Astrocyte (in vitro differentiated cells and primary cell): ENCODE measurements at regions not wholly inside any gene's neighbourhood (a gene's known extent, or its start where the extent isn't known, plus 50 kb on each side); places are given as distances from the start of the nearest gene placed in this dataset.

Experiments used
- DNase-seq: peaks from one replicate; pipeline ENCODE4 v3.0.0-alpha.2; 2010; ENCODE audit warnings: low read depth
- FAIRE-seq: peaks from 2 replicates; lab custom pipeline; 2011; peaks lifted over from hg19 to GRCh38; lab: Jason Lieb, UNC
- H2AFZ ChIP-seq: 2 replicates; pipeline ENCODE4 v1.6.0; 2012; ENCODE audit warnings: low read depth, low read length, inconsistent platforms
- H3K27ac ChIP-seq: 2 replicates; pipeline ENCODE4 v1.5.1; 2011; ENCODE audit warnings: low read depth, low read length, inconsistent platforms
- H3K27me3 ChIP-seq: 2 replicates; pipeline ENCODE4 v1.6.0; 2011; ENCODE audit warnings: low read length, inconsistent platforms; ENCODE audit not compliant: insufficient read depth
- H3K36me3 ChIP-seq: 2 replicates; pipeline ENCODE4 v1.5.1; 2011; ENCODE audit warnings: low read length, inconsistent platforms; ENCODE audit not compliant: insufficient read depth
- H3K4me1 ChIP-seq: 2 replicates; pipeline ENCODE4 v1.5.1; 2011; ENCODE audit warnings: low read length, inconsistent platforms; ENCODE audit not compliant: insufficient read depth
- H3K4me2 ChIP-seq: 2 replicates; pipeline ENCODE4 v1.6.0; 2012; ENCODE audit warnings: low read length, inconsistent platforms
- H3K4me3 ChIP-seq: 2 replicates; pipeline ENCODE4 v1.5.1; 2011; ENCODE audit warnings: low read depth, mild to moderate bottlenecking, low read length, inconsistent platforms; ENCODE audit not compliant: insufficient read depth
- H3K79me2 ChIP-seq: 2 replicates; pipeline ENCODE4 v1.6.0; 2012; ENCODE audit warnings: mild to moderate bottlenecking, low read length, inconsistent platforms; ENCODE audit not compliant: insufficient read depth
- H3K9ac ChIP-seq: 2 replicates; pipeline ENCODE4 v1.6.0; 2012; ENCODE audit warnings: mild to moderate bottlenecking, low read length, inconsistent platforms
- H3K9me3 ChIP-seq: 2 replicates; pipeline ENCODE4 v1.5.1; 2012; ENCODE audit warnings: low read depth, mild to moderate bottlenecking, low read length, inconsistent platforms; ENCODE audit not compliant: insufficient read depth
- H4K20me1 ChIP-seq: 2 replicates; pipeline ENCODE4 v1.6.0; 2012; ENCODE audit warnings: low read length, inconsistent platforms; ENCODE audit not compliant: insufficient read depth
- H3K27ac Mint-ChIP-seq: one replicate; pipeline ENCODE4 v1.8.0; 2021; ENCODE audit warnings: mild to moderate bottlenecking, mixed read lengths; ENCODE audit not compliant: unreplicated experiment
- H3K27me3 Mint-ChIP-seq: one replicate; pipeline ENCODE4 v1.8.0; 2021; ENCODE audit warnings: low read depth, mixed read lengths; ENCODE audit not compliant: unreplicated experiment
- H3K36me3 Mint-ChIP-seq: one replicate; pipeline ENCODE4 v1.8.0; 2021; ENCODE audit warnings: low read depth, mixed read lengths; ENCODE audit not compliant: unreplicated experiment
- H3K4me1 Mint-ChIP-seq: one replicate; pipeline ENCODE4 v1.8.0; 2021; ENCODE audit warnings: low read depth, mixed read lengths; ENCODE audit not compliant: unreplicated experiment
- H3K4me3 Mint-ChIP-seq: one replicate; pipeline ENCODE4 v1.8.0; 2021; ENCODE audit warnings: mild to moderate bottlenecking, moderate library complexity, mixed read lengths; ENCODE audit not compliant: unreplicated experiment
- H3K9me3 Mint-ChIP-seq: one replicate; pipeline ENCODE4 v1.8.0; 2021; ENCODE audit warnings: mild to moderate bottlenecking, mixed read lengths; ENCODE audit not compliant: unreplicated experiment
- EZH2 ChIP-seq: IDR thresholded peaks from 2 replicates; pipeline ENCODE4 v1.6.1; 2012; ENCODE audit warnings: mild to moderate bottlenecking, low read length, inconsistent platforms; ENCODE audit not compliant: insufficient read depth
- TF ChIP-seq, protein P1 (sequence below): IDR thresholded peaks from 2 replicates; pipeline ENCODE4 v1.5.1; 2011; ENCODE audit warnings: low read depth, mild to moderate bottlenecking, inconsistent platforms, low read length, moderate library complexity; ENCODE audit not compliant: insufficient read depth

DNA sequence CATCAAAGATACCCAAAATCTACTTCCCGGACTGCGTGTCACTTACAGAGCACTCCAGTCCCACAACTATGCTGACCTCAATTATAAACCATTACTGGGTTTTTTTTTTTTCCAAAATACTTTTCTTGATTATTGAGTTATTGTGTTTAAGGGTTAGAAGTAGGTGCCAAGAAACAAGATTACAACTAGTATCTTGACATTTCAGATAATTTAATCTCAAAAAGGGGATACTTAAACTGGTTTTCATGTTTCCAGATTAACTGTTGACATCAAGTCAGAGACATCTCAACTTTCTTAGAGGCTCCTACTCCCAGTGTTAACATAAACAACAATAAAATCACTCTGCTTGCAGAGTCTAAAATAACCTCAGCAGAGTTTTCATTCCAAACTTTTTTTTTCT lies 131.2 kb upstream of the ARID2 start:
- H3K27me3 ChIP-seq = no peaks in the 10 kb centered on the region
- no peaks in the 10 kb centered on the region for H3K9me3 ChIP-seq
- no peak overlapping the region for H3K27ac Mint-ChIP-seq
- no peak overlapping the region for H3K9ac ChIP-seq
- no peak for DNase-seq
- no peak overlapping the region for H3K4me3 Mint-ChIP-seq
- H3K9me3 Mint-ChIP-seq = peaks cover 3% of the 10 kb centered on the region
- H3K4me2 ChIP-seq = no peak overlapping the region
- no peaks in the 10 kb centered on the region for H3K27me3 Mint-ChIP-seq
- H3K4me3 ChIP-seq = no peak overlapping the region
- H3K79me2 ChIP-seq = no peaks in the 10 kb centered on the region
- H3K4me1 ChIP-seq = no peaks in the 10 kb centered on the region
- H3K36me3 ChIP-seq = no peaks in the 10 kb centered on the region
- H4K20me1 ChIP-seq = no peaks in the 10 kb centered on the region
- FAIRE-seq = no peak
- no peaks in the 10 kb centered on the region for H3K36me3 Mint-ChIP-seq
- no peak for TF ChIP-seq EZH2
- TF ChIP-seq, protein P1, sequence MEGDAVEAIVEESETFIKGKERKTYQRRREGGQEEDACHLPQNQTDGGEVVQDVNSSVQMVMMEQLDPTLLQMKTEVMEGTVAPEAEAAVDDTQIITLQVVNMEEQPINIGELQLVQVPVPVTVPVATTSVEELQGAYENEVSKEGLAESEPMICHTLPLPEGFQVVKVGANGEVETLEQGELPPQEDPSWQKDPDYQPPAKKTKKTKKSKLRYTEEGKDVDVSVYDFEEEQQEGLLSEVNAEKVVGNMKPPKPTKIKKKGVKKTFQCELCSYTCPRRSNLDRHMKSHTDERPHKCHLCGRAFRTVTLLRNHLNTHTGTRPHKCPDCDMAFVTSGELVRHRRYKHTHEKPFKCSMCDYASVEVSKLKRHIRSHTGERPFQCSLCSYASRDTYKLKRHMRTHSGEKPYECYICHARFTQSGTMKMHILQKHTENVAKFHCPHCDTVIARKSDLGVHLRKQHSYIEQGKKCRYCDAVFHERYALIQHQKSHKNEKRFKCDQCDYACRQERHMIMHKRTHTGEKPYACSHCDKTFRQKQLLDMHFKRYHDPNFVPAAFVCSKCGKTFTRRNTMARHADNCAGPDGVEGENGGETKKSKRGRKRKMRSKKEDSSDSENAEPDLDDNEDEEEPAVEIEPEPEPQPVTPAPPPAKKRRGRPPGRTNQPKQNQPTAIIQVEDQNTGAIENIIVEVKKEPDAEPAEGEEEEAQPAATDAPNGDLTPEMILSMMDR = no peak
- H3K27ac ChIP-seq = no peak overlapping the region
- H3K4me1 Mint-ChIP-seq = no peaks in the 10 kb centered on the region
- no peak overlapping the region for H2AFZ ChIP-seq

GRCh38 chr12:45598761-45599160 lies 130.7 kb upstream of the ARID2 start:
- Histone ChIP-seq H3K4me3 (no peak overlapping the region), H3K9ac (no peak overlapping the region)
- no peak for FAIRE-seq

GRCh38 chr12:45599196-45599595 lies 130.3 kb upstream of the ARID2 start:
- TF ChIP-seq EZH2 = no peak
- TF ChIP-seq, protein P1 = no peak
- no peak overlapping the region for H3K9ac ChIP-seq
- no peaks in the 10 kb centered on the region for H4K20me1 ChIP-seq
- no peak overlapping the region for H2AFZ ChIP-seq
- no peak overlapping the region for H3K4me3 ChIP-seq
- H3K4me1 ChIP-seq = no peaks in the 10 kb centered on the region
- no peak for DNase-seq
- no peaks in the 10 kb centered on the region for H3K36me3 ChIP-seq
- H3K27ac Mint-ChIP-seq = no peak overlapping the region
- no peaks in the 10 kb centered on the region for H3K36me3 Mint-ChIP-seq
- H3K9me3 Mint-ChIP-seq = peaks cover 3% of the 10 kb centered on the region
- no peaks in the 10 kb centered on the region for H3K27me3 ChIP-seq
- H3K79me2 ChIP-seq = no peaks in the 10 kb centered on the region
- H3K4me2 ChIP-seq = no peak overlapping the region
- no peaks in the 10 kb centered on the region for H3K4me1 Mint-ChIP-seq
- no peaks in the 10 kb centered on the region for H3K9me3 ChIP-seq
- no peaks in the 10 kb centered on the region for H3K27me3 Mint-ChIP-seq
- no peak for FAIRE-seq
- H3K4me3 Mint-ChIP-seq = no peak overlapping the region
- H3K27ac ChIP-seq = no peak overlapping the region

More at GRCh38 chr12:45598761-45599160, 130.7 kb upstream of the ARID2 start:
- H4K20me1 ChIP-seq = no peaks in the 10 kb centered on the region
- no peak overlapping the region for H3K4me3 Mint-ChIP-seq
- no peaks in the 10 kb centered on the region for H3K4me1 ChIP-seq
- H3K79me2 ChIP-seq = no peaks in the 10 kb centered on the region
- H3K27ac ChIP-seq = no peak overlapping the region
- no peaks in the 10 kb centered on the region for H3K4me1 Mint-ChIP-seq
- H3K27ac Mint-ChIP-seq = no peak overlapping the region
- no peak overlapping the region for H3K4me2 ChIP-seq
- TF ChIP-seq EZH2 = no peak
- TF ChIP-seq, protein P1 = no peak
- H3K27me3 ChIP-seq = no peaks in the 10 kb centered on the region
- no peak overlapping the region for H2AFZ ChIP-seq
- DNase-seq = no peak
- peaks cover 3% of the 10 kb centered on the region for H3K9me3 Mint-ChIP-seq
- no peaks in the 10 kb centered on the region for H3K36me3 Mint-ChIP-seq
- no peaks in the 10 kb centered on the region for H3K9me3 ChIP-seq
- no peaks in the 10 kb centered on the region for H3K36me3 ChIP-seq
- no peaks in the 10 kb centered on the region for H3K27me3 Mint-ChIP-seq
